ENCODE measurements at regions not wholly inside any gene's neighbourhood (a gene's known extent, or its start where the extent isn't known, plus 50 kb on each side); places are given as distances from the start of the nearest gene placed in this dataset.

- TF ChIP-seq POLR2AphosphoS5 (IDR thresholded peaks at IDR 0.05) (no peak), POLR2A (IDR thresholded peaks at IDR 0.05) (no peak)
Measured at GRCh38 chr16:86727131-86727530, 148.8 kb downstream of the FOXL1 start.
